ENCODE measurements at regions not wholly inside any gene's neighbourhood (a gene's known extent, or its start where the extent isn't known, plus 50 kb on each side); places are given as distances from the start of the nearest gene placed in this dataset.

- DNase-seq (ENCODE audit: low read depth, low spot score), result no peak
- H3K36me3 Mint-ChIP-seq (ENCODE audit: low read depth), result no peaks in the 10 kb centered on the region
- no peak overlapping the region for H3K27ac Mint-ChIP-seq (ENCODE audit: unreplicated experiment)
- H3K9me3 Mint-ChIP-seq, result peaks cover 2% of the 10 kb centered on the region
- TF ChIP-seq CTCF (conservative IDR thresholded peaks at IDR 0.05), result no peak
- H3K4me1 Mint-ChIP-seq, result no peaks in the 10 kb centered on the region
- H3K27me3 Mint-ChIP-seq (ENCODE audit: low read depth), result no peaks in the 10 kb centered on the region
- no peak overlapping the region for H3K4me3 Mint-ChIP-seq
Measured at GRCh38 chr12:61848893-61849292, 411.3 kb upstream of the USP15 start.

GRCh38 chr12:61853945-61854344 is 406.3 kb upstream of the USP15 start:
- Mint-ChIP-seq H3K36me3 (ENCODE audit: low read depth) (peaks cover 4% of the 10 kb centered on the region), H3K4me1 (no peaks in the 10 kb centered on the region), H3K9me3 (peaks cover 7% of the 10 kb centered on the region), H3K4me3 (no peak overlapping the region), H3K27me3 (ENCODE audit: low read depth) (no peaks in the 10 kb centered on the region), H3K27ac (ENCODE audit: unreplicated experiment) (no peak overlapping the region)
- no peak for TF ChIP-seq CTCF (conservative IDR thresholded peaks at IDR 0.05)
- no peak for DNase-seq (ENCODE audit: low read depth, low spot score)

- no peak overlapping the region for H3K4me3 Mint-ChIP-seq
- no peak for TF ChIP-seq CTCF (conservative IDR thresholded peaks at IDR 0.05)
- H3K36me3 Mint-ChIP-seq (ENCODE audit: low read depth), result peaks cover 4% of the 10 kb centered on the region
- no peaks in the 10 kb centered on the region for H3K27me3 Mint-ChIP-seq (ENCODE audit: low read depth)
- no peak for DNase-seq (ENCODE audit: low read depth, low spot score)
- H3K9me3 Mint-ChIP-seq, result peaks cover 7% of the 10 kb centered on the region
- no peak overlapping the region for H3K27ac Mint-ChIP-seq (ENCODE audit: unreplicated experiment)
- no peaks in the 10 kb centered on the region for H3K4me1 Mint-ChIP-seq
Measured at GRCh38 chr12:61854902-61855301, 405.3 kb upstream of the USP15 start.

GRCh38 chr12:61857968-61858367 is 402.2 kb upstream of the USP15 start:
- Mint-ChIP-seq H3K36me3 (ENCODE audit: low read depth) (peaks cover 4% of the 10 kb centered on the region), H3K4me1 (peaks cover 6% of the 10 kb centered on the region), H3K9me3 (peaks cover 7% of the 10 kb centered on the region), H3K4me3 (no peak overlapping the region), H3K27me3 (ENCODE audit: low read depth) (no peaks in the 10 kb centered on the region), H3K27ac (ENCODE audit: unreplicated experiment) (no peak overlapping the region)
- DNase-seq (ENCODE audit: low read depth, low spot score), result no peak
- no peak for TF ChIP-seq CTCF (conservative IDR thresholded peaks at IDR 0.05)

- Mint-ChIP-seq H3K27me3 (ENCODE audit: low read depth) (no peaks in the 10 kb centered on the region), H3K4me3 (no peak overlapping the region), H3K4me1 (peaks cover 14% of the 10 kb centered on the region), H3K9me3 (no peaks in the 10 kb centered on the region), H3K36me3 (ENCODE audit: low read depth) (no peaks in the 10 kb centered on the region), H3K27ac (ENCODE audit: unreplicated experiment) (no peak overlapping the region)
- TF ChIP-seq CTCF (conservative IDR thresholded peaks at IDR 0.05), result no peak
- DNase-seq (ENCODE audit: low read depth, low spot score), result no peak
Measured at GRCh38 chr12:61860451-61860850, 399.8 kb upstream of the USP15 start.

GRCh38 chr12:61862986-61863385 is 397.2 kb upstream of the USP15 start:
- no peaks in the 10 kb centered on the region for H3K9me3 Mint-ChIP-seq
- H3K27me3 Mint-ChIP-seq (ENCODE audit: low read depth), result no peaks in the 10 kb centered on the region
- H3K4me1 Mint-ChIP-seq, result peaks cover 16% of the 10 kb centered on the region
- no peaks in the 10 kb centered on the region for H3K36me3 Mint-ChIP-seq (ENCODE audit: low read depth)
- no peak overlapping the region for H3K27ac Mint-ChIP-seq (ENCODE audit: unreplicated experiment)
- TF ChIP-seq CTCF (conservative IDR thresholded peaks at IDR 0.05), result no peak
- DNase-seq (ENCODE audit: low read depth, low spot score), result no peak
- no peak overlapping the region for H3K4me3 Mint-ChIP-seq
